ENCODE measurements at regions not wholly inside any gene's neighbourhood (a gene's known extent, or its start where the extent isn't known, plus 50 kb on each side); places are given as distances from the start of the nearest gene placed in this dataset.

- no peak for DNase-seq (ENCODE audit: low read depth, low spot score)
- no peaks in the 10 kb centered on the region for H4K20me1 ChIP-seq (ENCODE audit: control insufficient read depth, insufficient read depth)
- intact Hi-C loops (cut with micrococcal nuclease; ENCODE audit: unreplicated experiment) (no loop called here), in situ Hi-C loops (cut with MboI) (no loop called here)
- H3K4me2 ChIP-seq (ENCODE audit: control insufficient read depth, insufficient read depth): no peak overlapping the region
- H3K9me3 ChIP-seq (replicated peaks; ENCODE audit: control insufficient read depth, insufficient read depth, low read length): no peaks in the 10 kb centered on the region
- H3K4me1 ChIP-seq (ENCODE audit: control insufficient read depth, insufficient read depth, low read length): no peaks in the 10 kb centered on the region
- SMC1A ChIA-PET (ENCODE audit: uncharacterized antibody, unreplicated experiment): no interaction called here
- 0% methylated on average over 1 of the region's 1 CpG for WGBS (ENCODE audit: insufficient coverage, insufficient replicate concordance, low lambda C conversion rate, missing lambda C conversion rate)
- RAD21 ChIA-PET (ENCODE audit: unreplicated experiment): no interaction called here
- FAIRE-seq: no peak
- no peak overlapping the region for H3K9ac ChIP-seq (ENCODE audit: control insufficient read depth, insufficient read depth, low read length)
- no peaks in the 10 kb centered on the region for H3K79me2 ChIP-seq (ENCODE audit: control insufficient read depth, insufficient read depth, low read length)
- ATAC-seq: no peak
- CTCF ChIA-PET: interaction anchor here (0.7 kb wide), 1 partner anchor 76 kb away, joined by 3 read pairs; no protein-coding TSS in a partner anchor
- no peak overlapping the region for H2AFZ ChIP-seq (ENCODE audit: control insufficient read depth, low read depth, low read length)
- no TSS peak for BruUV-seq (replicated peaks)
- POLR2A ChIA-PET: no interaction called here
- H3K27me3 ChIP-seq (replicated peaks in 1 of 2; ENCODE audit: control insufficient read depth in 2 of 2, insufficient read depth in 2 of 2, low read length in 1 of 2): no peaks in the 10 kb centered on the region
- no peaks in the 10 kb centered on the region for H3K36me3 ChIP-seq (ENCODE audit: control insufficient read depth in 2 of 2, insufficient read depth in 2 of 2, low read length in 1 of 2)
- H3K27ac ChIP-seq (ENCODE audit: control insufficient read depth, insufficient read depth): no peak overlapping the region
- H3K4me3 ChIP-seq: no peak overlapping the region
- TF ChIP-seq CBFB (IDR thresholded peaks at IDR 0.05; ENCODE audit: low read depth) (no peak), MTA3 (IDR thresholded peaks at IDR 0.05; ENCODE audit: borderline replicate concordance, low read length) (no peak), TCF12 (IDR thresholded peaks at IDR 0.05; ENCODE audit: low read depth, low read length) (no peak), PBX3 (IDR thresholded peaks at IDR 0.05; ENCODE audit: insufficient replicate concordance, low read depth, low read length) (no peak), BCL11A (IDR thresholded peaks at IDR 0.05; ENCODE audit: low read depth, low read length) (no peak), BACH1 (IDR thresholded peaks at IDR 0.05; ENCODE audit: borderline replicate concordance) (no peak), SKIL (IDR thresholded peaks at IDR 0.05; ENCODE audit: low read depth, poor library complexity, severe bottlenecking) (no peak), ZNF384 (IDR thresholded peaks at IDR 0.05; ENCODE audit: borderline replicate concordance, low read depth, low read length) (no peak), SREBF2 (IDR thresholded peaks at IDR 0.05; ENCODE audit: low read length) (no peak), ATF3 (IDR thresholded peaks at IDR 0.05; ENCODE audit: borderline replicate concordance, extremely low read depth, low read depth, low read length) (no peak), KLF5 (IDR thresholded peaks at IDR 0.05; ENCODE audit: partially characterized antibody) (no peak), JUND (IDR thresholded peaks at IDR 0.05; ENCODE audit: low read depth, low read length) (no peak), ZBTB33 (IDR thresholded peaks at IDR 0.05) (no peak), PAX8 (IDR thresholded peaks at IDR 0.05) (no peak), NR2C1 (IDR thresholded peaks at IDR 0.05) (no peak), ELK1 (IDR thresholded peaks at IDR 0.05; ENCODE audit: low read depth, low read length) (no peak)
Observed at GRCh38 chr12:90868626-90869025, 86.3 kb downstream of the CCER1 start.

Measured in GM12878 (cell line).